OCI-LY7 (cell line): ENCODE measurements at regions not wholly inside any gene's neighbourhood (a gene's known extent, or its start where the extent isn't known, plus 50 kb on each side); places are given as distances from the start of the nearest gene placed in this dataset.

Source experiments
- CTCF ChIP-seq: fragments of 200-600 bp; sonication (generic); conservative IDR thresholded peaks from 2 replicates; pipeline ENCODE4 v1.5.1; 2014; ENCODE audit warnings: mild to moderate bottlenecking, antibody characterized with exemption, low read length, moderate library complexity, mixed read lengths
- EZH2phosphoT487 ChIP-seq: fragments of 200-600 bp; sonication (generic); IDR thresholded peaks from 2 replicates; pipeline ENCODE4 v1.6.1; 2018; ENCODE audit warnings: low read depth, borderline replicate concordance, mild to moderate bottlenecking, mixed run types, antibody characterized with exemption, low read length, moderate library complexity, mixed read lengths

- TF ChIP-seq CTCF: no peak
- TF ChIP-seq EZH2phosphoT487: no peak
These were observed 59.8 kb upstream of the INHBA start for GRCh38 chr7:41762641-41763040.
